ENCODE measurements at regions not wholly inside any gene's neighbourhood (a gene's known extent, or its start where the extent isn't known, plus 50 kb on each side); places are given as distances from the start of the nearest gene placed in this dataset.

GRCh38 chr13:81539643-81540150 lies 1198.8 kb upstream of the SPRY2 start:
- Histone ChIP-seq H3K4me3 (ENCODE audit: low read depth, low read length) (no peak overlapping the region), H2AFZ (ENCODE audit: low read length, unreplicated experiment) (no peak overlapping the region), H3K27me3 (ENCODE audit: insufficient read depth, low read length) (no peaks in the 10 kb centered on the region), H3K27ac (ENCODE audit: low read depth, low read length) (no peak overlapping the region), H3K4me1 (ENCODE audit: control insufficient read depth, insufficient read depth, low read length, unreplicated experiment) (no peaks in the 10 kb centered on the region), H3K36me3 (ENCODE audit: insufficient read depth, low read length) (no peaks in the 10 kb centered on the region), H3K79me2 (ENCODE audit: control insufficient read depth, insufficient read depth, low read length, unreplicated experiment) (no peaks in the 10 kb centered on the region)

GRCh38 chr13:81498969-81499368 lies 1158.0 kb upstream of the SPRY2 start:
- no peak overlapping the region for H2AFZ ChIP-seq (ENCODE audit: low read length, unreplicated experiment)

GRCh38 chr13:81493144-81493543 lies 1152.2 kb upstream of the SPRY2 start:
- Histone ChIP-seq H3K36me3 (ENCODE audit: insufficient read depth, low read length) (no peaks in the 10 kb centered on the region), H3K27ac (ENCODE audit: low read depth, low read length) (no peak overlapping the region), H3K4me1 (ENCODE audit: control insufficient read depth, insufficient read depth, low read length, unreplicated experiment) (no peaks in the 10 kb centered on the region), H2AFZ (ENCODE audit: low read length, unreplicated experiment) (no peak overlapping the region), H3K27me3 (ENCODE audit: insufficient read depth, low read length) (no peaks in the 10 kb centered on the region), H3K4me3 (ENCODE audit: low read depth, low read length) (no peak overlapping the region), H3K79me2 (ENCODE audit: control insufficient read depth, insufficient read depth, low read length, unreplicated experiment) (no peaks in the 10 kb centered on the region)

More at GRCh38 chr13:81498969-81499368, 1158.0 kb upstream of the SPRY2 start:
- Histone ChIP-seq H3K79me2 (ENCODE audit: control insufficient read depth, insufficient read depth, low read length, unreplicated experiment) (no peaks in the 10 kb centered on the region), H3K27me3 (ENCODE audit: insufficient read depth, low read length) (no peaks in the 10 kb centered on the region), H3K36me3 (ENCODE audit: insufficient read depth, low read length) (no peaks in the 10 kb centered on the region), H3K27ac (ENCODE audit: low read depth, low read length) (no peak overlapping the region), H3K4me3 (ENCODE audit: low read depth, low read length) (no peak overlapping the region), H3K4me1 (ENCODE audit: control insufficient read depth, insufficient read depth, low read length, unreplicated experiment) (no peaks in the 10 kb centered on the region)

GRCh38 chr13:81492449-81492848 lies 1151.5 kb upstream of the SPRY2 start:
- H3K27me3 ChIP-seq (ENCODE audit: insufficient read depth, low read length) = no peaks in the 10 kb centered on the region
- no peak overlapping the region for H3K4me3 ChIP-seq (ENCODE audit: low read depth, low read length)
- H3K4me1 ChIP-seq (ENCODE audit: control insufficient read depth, insufficient read depth, low read length, unreplicated experiment) = no peaks in the 10 kb centered on the region
- no peaks in the 10 kb centered on the region for H3K36me3 ChIP-seq (ENCODE audit: insufficient read depth, low read length)
- no peaks in the 10 kb centered on the region for H3K79me2 ChIP-seq (ENCODE audit: control insufficient read depth, insufficient read depth, low read length, unreplicated experiment)
- no peak overlapping the region for H2AFZ ChIP-seq (ENCODE audit: low read length, unreplicated experiment)
- H3K27ac ChIP-seq (ENCODE audit: low read depth, low read length) = no peak overlapping the region

- H3K79me2 ChIP-seq (ENCODE audit: control insufficient read depth, insufficient read depth, low read length, unreplicated experiment) = no peaks in the 10 kb centered on the region
- no peak overlapping the region for H3K4me3 ChIP-seq (ENCODE audit: low read depth, low read length)
- H2AFZ ChIP-seq (ENCODE audit: low read length, unreplicated experiment) = no peak overlapping the region
- no peaks in the 10 kb centered on the region for H3K27me3 ChIP-seq (ENCODE audit: insufficient read depth, low read length)
- no peak overlapping the region for H3K27ac ChIP-seq (ENCODE audit: low read depth, low read length)
- H3K36me3 ChIP-seq (ENCODE audit: insufficient read depth, low read length) = no peaks in the 10 kb centered on the region
- H3K4me1 ChIP-seq (ENCODE audit: control insufficient read depth, insufficient read depth, low read length, unreplicated experiment) = no peaks in the 10 kb centered on the region
These were observed 1147.1 kb upstream of the SPRY2 start for GRCh38 chr13:81488021-81488420.

GRCh38 chr13:81487151-81487550 lies 1146.2 kb upstream of the SPRY2 start:
- no peaks in the 10 kb centered on the region for H3K36me3 ChIP-seq (ENCODE audit: insufficient read depth, low read length)
- H3K4me1 ChIP-seq (ENCODE audit: control insufficient read depth, insufficient read depth, low read length, unreplicated experiment) = no peaks in the 10 kb centered on the region
- H3K79me2 ChIP-seq (ENCODE audit: control insufficient read depth, insufficient read depth, low read length, unreplicated experiment) = no peaks in the 10 kb centered on the region
- peak overlapping the region; percentile 59 for H3K4me3 ChIP-seq (ENCODE audit: low read depth, low read length)
- no peak overlapping the region for H2AFZ ChIP-seq (ENCODE audit: low read length, unreplicated experiment)
- H3K27ac ChIP-seq (ENCODE audit: low read depth, low read length) = no peak overlapping the region
- H3K27me3 ChIP-seq (ENCODE audit: insufficient read depth, low read length) = no peaks in the 10 kb centered on the region

GRCh38 chr13:81480634-81481033 lies 1139.7 kb upstream of the SPRY2 start:
- Histone ChIP-seq H3K79me2 (ENCODE audit: control insufficient read depth, insufficient read depth, low read length, unreplicated experiment) (no peaks in the 10 kb centered on the region), H3K4me3 (ENCODE audit: low read depth, low read length) (no peak overlapping the region), H3K36me3 (ENCODE audit: insufficient read depth, low read length) (no peaks in the 10 kb centered on the region), H3K27me3 (ENCODE audit: insufficient read depth, low read length) (no peaks in the 10 kb centered on the region), H3K4me1 (ENCODE audit: control insufficient read depth, insufficient read depth, low read length, unreplicated experiment) (no peaks in the 10 kb centered on the region), H3K27ac (ENCODE audit: low read depth, low read length) (no peak overlapping the region), H2AFZ (ENCODE audit: low read length, unreplicated experiment) (no peak overlapping the region)

GRCh38 chr13:81473366-81473899 lies 1132.5 kb upstream of the SPRY2 start:
- no peaks in the 10 kb centered on the region for H3K27me3 ChIP-seq (ENCODE audit: insufficient read depth, low read length)
- H3K36me3 ChIP-seq (ENCODE audit: insufficient read depth, low read length) = no peaks in the 10 kb centered on the region
- no peak overlapping the region for H3K4me3 ChIP-seq (ENCODE audit: low read depth, low read length)
- no peak overlapping the region for H3K27ac ChIP-seq (ENCODE audit: low read depth, low read length)
- H3K79me2 ChIP-seq (ENCODE audit: control insufficient read depth, insufficient read depth, low read length, unreplicated experiment) = no peaks in the 10 kb centered on the region
- H3K4me1 ChIP-seq (ENCODE audit: control insufficient read depth, insufficient read depth, low read length, unreplicated experiment) = no peaks in the 10 kb centered on the region
- no peak overlapping the region for H2AFZ ChIP-seq (ENCODE audit: low read length, unreplicated experiment)

GRCh38 chr13:81458170-81458569 lies 1117.2 kb upstream of the SPRY2 start:
- Histone ChIP-seq H3K4me3 (ENCODE audit: low read depth, low read length) (no peak overlapping the region), H3K27ac (ENCODE audit: low read depth, low read length) (no peak overlapping the region), H3K36me3 (ENCODE audit: insufficient read depth, low read length) (no peaks in the 10 kb centered on the region), H3K79me2 (ENCODE audit: control insufficient read depth, insufficient read depth, low read length, unreplicated experiment) (no peaks in the 10 kb centered on the region), H3K4me1 (ENCODE audit: control insufficient read depth, insufficient read depth, low read length, unreplicated experiment) (no peaks in the 10 kb centered on the region), H2AFZ (ENCODE audit: low read length, unreplicated experiment) (no peak overlapping the region), H3K27me3 (ENCODE audit: insufficient read depth, low read length) (no peaks in the 10 kb centered on the region)

GRCh38 chr13:81446441-81446840 lies 1105.5 kb upstream of the SPRY2 start:
- Histone ChIP-seq H3K27me3 (ENCODE audit: insufficient read depth, low read length) (0 out of 2 replicates have a peak, but pooled peaks cover 3% of the 10 kb centered on the region), H3K4me1 (ENCODE audit: control insufficient read depth, insufficient read depth, low read length, unreplicated experiment) (no peaks in the 10 kb centered on the region), H3K79me2 (ENCODE audit: control insufficient read depth, insufficient read depth, low read length, unreplicated experiment) (no peaks in the 10 kb centered on the region), H3K4me3 (ENCODE audit: low read depth, low read length) (no peak overlapping the region), H2AFZ (ENCODE audit: low read length, unreplicated experiment) (no peak overlapping the region), H3K27ac (ENCODE audit: low read depth, low read length) (no peak overlapping the region), H3K36me3 (ENCODE audit: insufficient read depth, low read length) (no peaks in the 10 kb centered on the region)

GRCh38 chr13:81442904-81443303 lies 1102.0 kb upstream of the SPRY2 start:
- no peak overlapping the region for H3K27ac ChIP-seq (ENCODE audit: low read depth, low read length)
- H3K4me3 ChIP-seq (ENCODE audit: low read depth, low read length) = no peak overlapping the region
- H3K36me3 ChIP-seq (ENCODE audit: insufficient read depth, low read length) = no peaks in the 10 kb centered on the region
- H3K4me1 ChIP-seq (ENCODE audit: control insufficient read depth, insufficient read depth, low read length, unreplicated experiment) = no peaks in the 10 kb centered on the region
- no peaks in the 10 kb centered on the region for H3K79me2 ChIP-seq (ENCODE audit: control insufficient read depth, insufficient read depth, low read length, unreplicated experiment)
- H2AFZ ChIP-seq (ENCODE audit: low read length, unreplicated experiment) = no peak overlapping the region
- H3K27me3 ChIP-seq (ENCODE audit: insufficient read depth, low read length) = 0 out of 2 replicates have a peak, but pooled peaks cover 3% of the 10 kb centered on the region

All from ACC112 (cell line).